ENCODE measurements at regions not wholly inside any gene's neighbourhood (a gene's known extent, or its start where the extent isn't known, plus 50 kb on each side); places are given as distances from the start of the nearest gene placed in this dataset.
"Not testable (repeated sequence)": the region's sequence is repeated elsewhere in the genome, so short reads cannot be mapped to it uniquely, and the experiment has no call there.

DNA sequence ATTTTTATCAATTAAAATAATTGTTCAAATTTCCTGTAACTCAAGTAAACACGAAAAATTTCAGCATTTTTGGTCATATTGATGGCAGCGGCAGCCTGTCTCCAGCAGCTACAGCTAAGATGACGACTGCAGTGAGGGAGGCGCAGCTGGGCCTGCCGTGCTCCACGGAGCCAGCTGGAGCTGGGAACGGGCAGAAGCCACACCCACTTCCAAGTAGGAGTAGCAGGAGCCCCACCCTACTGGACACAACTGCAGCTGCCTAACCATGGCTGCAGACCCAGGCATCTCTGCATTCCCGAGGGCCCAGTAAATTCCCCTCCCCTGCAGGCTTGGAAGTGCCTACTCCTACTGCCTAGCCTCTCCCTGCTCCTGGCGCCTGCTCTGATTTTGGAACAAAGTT, 2031.7 kb downstream of the EFNA5 start:
- FAIRE-seq = no peak

DNA sequence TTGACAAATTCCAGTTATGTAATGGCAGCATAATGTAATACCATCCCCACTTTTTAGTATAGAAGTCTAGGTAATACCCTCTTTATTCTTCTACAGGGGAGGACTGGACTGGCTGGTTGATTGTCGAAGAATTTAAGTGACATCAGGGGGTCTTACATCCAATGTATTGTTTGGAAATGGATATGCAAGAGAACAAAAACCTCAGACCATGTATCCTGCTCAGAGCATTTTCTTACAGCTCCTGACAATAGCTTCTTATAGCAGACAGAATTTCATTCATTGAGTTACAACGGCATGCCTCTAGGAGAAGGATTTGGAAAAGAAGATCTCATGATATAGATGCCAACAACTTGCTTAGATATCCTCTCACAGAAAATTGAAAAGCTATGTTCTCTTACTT, 2032.3 kb downstream of the EFNA5 start:
- no peak for FAIRE-seq

- no peak for FAIRE-seq
Observed at GRCh38 chr5:105632043-105632442, 2038.7 kb downstream of the EFNA5 start.

DNA sequence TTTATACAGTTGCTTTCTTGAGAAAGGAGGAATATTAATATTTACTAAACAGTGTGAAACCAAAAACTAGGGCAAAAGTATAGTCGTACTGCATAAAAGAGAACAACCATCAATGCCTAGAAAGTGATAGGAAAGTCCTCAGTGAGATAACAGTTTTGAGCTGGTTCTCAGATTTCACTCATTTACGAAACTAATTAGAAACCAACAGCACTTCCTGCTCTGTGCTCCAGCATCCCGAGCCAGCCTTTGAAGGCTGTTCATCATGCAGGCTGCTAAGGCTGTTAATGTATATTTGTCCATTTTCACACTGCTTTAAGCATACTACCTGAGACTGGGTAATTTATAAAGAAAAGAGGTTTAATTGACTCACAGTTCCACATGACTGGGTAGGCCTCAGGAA, 2039.9 kb downstream of the EFNA5 start:
- no peak for FAIRE-seq

GRCh38 chr5:105619725-105620124, 2051.0 kb downstream of the EFNA5 start:
- FAIRE-seq = no peak

DNA sequence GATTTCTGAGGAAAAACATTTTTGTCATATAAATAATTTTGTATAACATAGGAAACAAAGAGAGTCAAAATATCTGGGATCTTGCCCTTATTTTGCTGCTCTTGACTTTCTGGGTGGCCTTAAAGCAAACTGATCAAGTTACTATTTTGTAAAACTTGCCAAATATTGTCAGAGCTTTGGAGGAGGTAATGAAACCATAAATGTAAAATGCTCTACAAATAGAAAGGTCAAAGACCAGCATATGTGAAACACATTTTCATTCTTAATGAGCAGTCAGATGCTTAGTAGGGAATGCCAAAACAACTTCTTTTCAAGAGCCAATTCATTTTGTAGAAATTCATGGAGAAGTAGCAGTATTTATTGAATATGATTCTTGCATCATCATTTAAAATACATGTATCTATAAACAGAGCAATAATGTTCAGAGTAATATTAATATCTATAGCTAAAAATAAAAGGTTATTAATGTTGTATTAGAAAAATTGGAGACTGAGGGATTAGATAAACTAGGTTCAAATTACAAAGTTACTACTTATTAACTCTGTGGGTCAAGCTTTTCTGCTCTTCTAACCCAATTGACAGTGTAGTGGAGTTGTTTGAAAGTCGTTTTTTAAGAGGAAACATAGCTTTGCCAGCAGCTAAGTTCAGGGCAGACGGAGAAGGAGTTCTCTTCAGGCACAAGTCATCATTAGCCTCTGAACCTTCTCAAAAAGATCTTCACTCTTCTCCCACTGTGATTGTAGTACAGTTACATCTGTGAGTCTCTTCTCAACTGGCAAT, 2053.1 kb downstream of the EFNA5 start:
- no peak for FAIRE-seq

DNA sequence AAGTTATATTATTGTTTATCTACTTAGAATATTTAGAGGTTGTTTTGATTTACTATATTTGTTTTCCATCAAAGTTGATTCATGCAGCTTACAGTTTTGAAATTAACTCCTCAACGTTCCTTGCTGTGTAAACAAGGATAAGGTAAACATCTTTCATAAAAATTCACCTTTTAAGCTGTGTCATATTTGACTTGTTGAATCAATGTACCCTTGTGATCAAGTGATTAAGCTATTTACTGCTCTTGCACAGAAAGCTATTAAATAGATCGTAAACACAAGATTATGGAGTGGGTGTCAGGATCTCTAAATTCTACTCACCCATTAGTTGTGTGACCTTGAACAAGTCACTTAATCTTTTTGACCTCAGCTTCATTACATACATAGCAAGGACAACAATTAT, 2054.0 kb upstream of the NUDT12 start:
- no peak for FAIRE-seq

- not testable (repeated sequence) for FAIRE-seq
Observed at GRCh38 chr5:105602406-105602805, 2039.8 kb upstream of the NUDT12 start.

- no peak for FAIRE-seq
Observed at GRCh38 chr5:105593011-105593760, 2030.6 kb upstream of the NUDT12 start.

GRCh38 chr5:105587963-105588662, 2025.5 kb upstream of the NUDT12 start:
- no peak for FAIRE-seq

DNA sequence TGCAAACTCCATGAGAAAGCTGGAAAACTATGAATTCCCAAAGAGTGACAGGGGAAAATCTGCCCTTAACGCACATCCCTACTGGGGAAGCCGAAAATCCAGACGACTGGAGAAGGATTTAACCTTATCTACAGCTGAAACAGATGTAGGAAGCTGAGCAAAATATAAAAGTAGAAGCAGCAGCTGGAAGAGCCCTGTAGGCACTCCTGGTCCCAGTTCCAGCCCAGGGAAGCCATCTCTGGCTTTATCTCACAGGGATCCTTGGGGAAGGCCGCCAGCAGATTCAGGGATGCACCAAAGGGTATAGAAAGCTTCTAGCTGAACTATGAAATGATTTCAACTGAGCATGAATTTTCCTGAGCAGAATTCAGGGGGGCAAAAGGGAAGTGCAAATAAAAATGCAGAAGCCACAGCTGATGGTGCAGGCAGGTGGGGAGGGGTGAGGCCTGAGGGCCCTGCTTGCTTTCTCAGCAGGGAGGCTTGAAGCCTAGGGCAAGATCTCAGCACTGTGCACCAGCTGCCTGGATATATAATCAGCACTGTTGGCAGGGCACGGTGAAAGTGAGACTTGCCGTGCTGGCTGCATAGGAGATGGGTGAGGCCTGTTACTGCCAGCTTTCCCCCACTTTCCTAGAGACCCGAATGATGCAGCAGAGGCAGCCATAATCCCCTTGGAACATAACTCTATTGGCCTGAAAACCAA, 2019.5 kb upstream of the NUDT12 start:
- FAIRE-seq = no peak

- FAIRE-seq = no peak
Observed at GRCh38 chr5:105573575-105573974, 2011.0 kb upstream of the NUDT12 start.

- FAIRE-seq = no peak
Observed at GRCh38 chr5:105565531-105565930, 2002.9 kb upstream of the NUDT12 start.

GRCh38 chr5:105563842-105564241, 2001.3 kb upstream of the NUDT12 start:
- no peak for FAIRE-seq

GRCh38 chr5:105554568-105555169, 1992.1 kb upstream of the NUDT12 start:
- FAIRE-seq = no peak

DNA sequence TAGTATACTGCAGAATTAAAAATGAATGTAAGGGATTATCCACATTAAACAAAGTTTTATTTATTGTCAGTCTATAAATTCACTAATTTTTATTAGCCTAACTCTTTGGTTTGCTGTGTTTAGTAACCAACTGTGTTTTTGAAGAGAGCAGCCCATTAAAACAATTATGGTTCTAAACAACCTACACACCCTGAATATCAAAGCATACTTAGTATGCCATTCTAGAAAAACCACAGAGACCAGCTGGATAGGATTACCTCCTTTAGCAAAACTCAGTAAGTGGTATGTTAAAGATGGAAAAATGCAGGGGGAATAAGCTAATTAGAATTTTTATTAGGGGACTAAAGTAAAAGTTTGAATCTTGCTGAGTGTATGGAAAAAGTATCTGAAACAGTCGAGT, 1981.7 kb upstream of the NUDT12 start:
- no peak for FAIRE-seq

DNA sequence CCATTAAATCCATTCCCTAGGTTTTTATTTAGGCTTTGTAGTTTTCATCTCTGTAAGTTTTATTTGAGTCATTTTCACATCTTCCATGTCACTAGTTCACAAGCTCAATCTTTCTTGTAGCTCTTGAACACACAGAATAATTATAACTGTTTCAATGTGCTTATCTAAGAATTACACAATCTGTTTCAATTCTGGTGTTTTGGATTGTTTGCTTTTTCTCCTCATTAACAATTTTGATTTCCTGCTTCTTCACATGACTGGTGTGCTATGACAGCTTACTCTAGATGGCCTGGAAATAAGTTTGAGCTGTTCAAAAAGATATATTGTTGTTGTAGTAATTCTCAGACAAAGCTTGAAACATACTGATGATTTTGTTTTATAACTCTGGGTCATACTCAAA, 1974.1 kb upstream of the NUDT12 start:
- no peak for FAIRE-seq

DNA sequence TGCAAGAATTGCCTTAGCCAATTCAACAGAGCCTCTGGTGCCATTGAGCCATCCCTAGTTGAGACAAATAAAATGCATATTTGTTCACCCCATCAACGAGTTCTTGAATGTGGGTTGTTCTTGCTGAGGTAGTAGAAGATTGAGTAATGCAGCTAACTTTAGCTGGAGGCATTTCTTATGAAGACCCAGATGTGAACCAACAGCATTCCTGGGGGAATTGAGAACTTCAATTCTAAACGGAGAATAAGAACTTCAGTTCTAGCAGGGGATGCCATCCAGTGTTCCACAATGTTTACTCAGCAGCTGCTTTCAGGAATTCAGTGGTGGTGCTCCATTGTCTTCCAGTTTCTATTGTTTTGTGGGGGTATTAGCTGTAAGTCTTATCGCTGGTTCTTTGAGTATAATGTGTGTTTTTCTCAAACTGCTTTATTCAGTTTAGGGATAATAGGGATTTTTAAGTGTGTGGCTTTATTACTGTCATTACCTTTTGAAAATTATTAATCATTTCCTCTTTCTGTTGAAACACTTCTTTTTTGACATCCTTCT, 1968.2 kb upstream of the NUDT12 start:
- no peak for FAIRE-seq

DNA sequence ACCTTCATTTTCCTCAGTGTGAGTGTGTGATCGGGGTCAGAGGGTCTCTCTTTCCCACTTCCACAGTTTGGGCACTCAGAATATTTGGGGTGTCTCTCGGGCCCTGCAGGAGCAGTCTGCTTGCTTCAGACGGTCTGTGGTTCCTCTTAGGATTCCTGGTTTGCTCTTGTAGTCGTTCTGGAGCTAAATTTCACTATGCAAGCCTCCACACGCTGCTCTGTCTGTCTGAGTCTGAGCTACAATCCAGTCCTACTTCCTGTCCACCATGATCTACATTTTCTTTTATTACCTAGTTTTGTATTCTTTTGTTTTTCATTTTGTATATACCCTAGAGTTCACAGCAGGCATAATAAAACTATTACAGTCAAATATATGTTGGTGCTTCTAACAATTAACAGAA, 1967.3 kb upstream of the NUDT12 start:
- FAIRE-seq = no peak

DNA sequence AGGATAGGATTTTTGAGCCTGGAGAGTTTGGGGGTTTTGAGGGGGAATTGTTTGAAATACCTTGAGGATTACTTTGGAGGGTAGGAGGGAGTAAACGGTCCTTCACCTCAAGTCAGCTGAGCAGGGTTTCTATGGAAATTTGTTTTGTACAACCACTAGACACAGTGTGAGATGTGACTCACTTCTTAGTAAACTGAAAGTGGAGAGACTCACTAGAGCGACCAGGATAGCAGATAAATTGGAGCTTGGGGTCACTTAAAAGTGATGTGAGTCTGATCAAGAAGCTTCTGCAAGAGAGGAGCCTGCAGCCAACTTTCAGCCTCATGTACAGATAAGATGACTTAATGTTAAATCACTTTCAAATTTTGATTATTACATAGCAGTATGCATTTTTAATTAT, 1945.9 kb upstream of the NUDT12 start:
- no peak for FAIRE-seq

DNA sequence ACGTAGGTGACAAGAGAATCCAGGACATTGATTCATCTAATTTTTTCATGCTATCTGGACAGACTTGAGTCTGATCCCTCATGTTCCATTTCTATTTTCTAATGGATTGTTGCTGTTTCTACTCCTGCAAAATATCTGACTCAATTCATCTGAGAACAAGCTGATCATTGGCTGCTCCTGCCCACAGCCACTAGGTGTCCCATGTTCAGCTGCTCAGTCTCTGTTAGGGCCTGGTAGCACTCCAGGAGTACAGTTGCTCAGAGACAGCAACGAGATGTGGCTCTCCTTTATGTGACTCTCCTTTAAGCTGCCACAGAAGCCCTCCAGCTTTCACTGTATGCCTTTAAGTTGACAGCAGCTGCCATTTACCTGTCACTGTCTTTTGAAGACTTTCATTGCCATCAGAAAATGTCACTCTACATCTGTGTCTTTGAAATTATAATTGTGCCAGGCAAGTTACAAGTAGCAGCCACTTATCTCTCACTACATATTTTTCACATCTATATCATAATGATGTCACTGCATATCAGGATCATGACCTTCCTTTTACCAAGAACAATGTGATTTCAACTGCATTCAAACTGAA, 1944.2 kb upstream of the NUDT12 start:
- FAIRE-seq = no peak

DNA sequence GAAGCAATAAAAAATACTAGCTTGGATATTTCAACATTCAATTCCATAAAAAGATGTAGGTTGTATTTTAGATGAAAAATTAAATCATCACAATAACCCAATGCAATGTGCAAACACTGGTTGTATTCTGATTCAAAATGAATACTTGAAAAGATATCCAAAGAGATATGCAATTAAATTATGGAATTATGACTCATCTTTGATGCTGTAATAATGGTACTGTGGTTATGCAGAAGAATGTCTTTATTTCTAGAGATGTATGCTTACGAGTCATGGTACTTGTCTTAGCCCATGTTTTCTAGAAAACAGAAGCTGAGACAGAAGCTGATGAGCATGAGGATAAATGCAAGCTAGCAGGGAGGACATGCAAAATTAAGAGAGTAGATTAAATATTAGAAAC, 1941.4 kb upstream of the NUDT12 start:
- FAIRE-seq = no peak

All from G401.6 (cell line).